Thyroid gland (tissue), 4 donors: ENCODE measurements at regions not wholly inside any gene's neighbourhood (a gene's known extent, or its start where the extent isn't known, plus 50 kb on each side); places are given as distances from the start of the nearest gene placed in this dataset.
A peak's percentile ranks its signal among the peaks of the same experiment; 100 is the strongest.

ENCODE experiments used
- DNase-seq, 2 donors: peaks; one replicate each; pipeline ENCODE4 v3.0.0-alpha.2; 2019
- H3K27ac ChIP-seq, 3 donors: fragments of 200-600 bp; sonication (generic); 1 replicate in 2 of 3; 2 replicates in 1 of 3; pipeline ENCODE4 v1.5.1; 2016 to 2019; ENCODE audit warnings: mild to moderate bottlenecking in 1 of 3, moderate library complexity in 1 of 3
- H3K27me3 ChIP-seq: fragments of 200-600 bp; sonication (generic); one replicate; pipeline ENCODE4 v1.5.1; 2019
- H3K36me3 ChIP-seq, 2 donors: fragments of 200-600 bp; sonication (generic); one replicate each; pipeline ENCODE4 v1.5.1; 2016 to 2019
- H3K4me1 ChIP-seq, 2 donors: fragments of 200-600 bp; sonication (generic); one replicate each; pipeline ENCODE4 v1.5.1; 2017 to 2019
- H3K4me3 ChIP-seq, 3 donors: fragments of 200-600 bp; sonication (generic); replicated peaks in 1 of 3; 1 replicate in 2 of 3; 2 replicates in 1 of 3; pipeline ENCODE4 v1.5.1; 2016; ENCODE audit warnings: mild to moderate bottlenecking in 1 of 3
- H3K9me3 ChIP-seq: fragments of 200-600 bp; sonication (generic); one replicate; pipeline ENCODE4 v1.5.1; 2017
- CTCF ChIP-seq, 6 experiments: fragments of 200-600 bp in 3 of 6; fragments of 450-650 bp in 3 of 6; sonication (generic) in 3 of 6; IDR thresholded peaks; one replicate each; pipeline ENCODE4 v1.5.1; 2016 to 2019; ENCODE audit warnings: antibody characterized with exemption in 6 of 6, mild to moderate bottlenecking in 2 of 6, inconsistent platforms in 1 of 6, moderate library complexity in 1 of 6
- POLR2A ChIP-seq, 2 donors: fragments of 450-650 bp; IDR thresholded peaks; one replicate each; pipeline ENCODE4 v1.6.1; 2017; ENCODE audit warnings: antibody characterized with exemption in 2 of 2, mild to moderate bottlenecking in 2 of 2, moderate library complexity in 1 of 2
- WGBS, 2 donors: methylation state at CpG; one replicate each; pipeline ENCODE4 v1.1.5; 2017; 5-methylcytosine and 5-hydroxymethylcytosine counted together
- intact Hi-C: fragments of 100-400 bp; cut with DNase I; formaldehyde crosslinking; loops from one replicate; pipeline ENCODE4 v1.15.1; 2023

GRCh38 chr7:3094701-3095445 is 51.2 kb upstream of the CARD11 start:
- Histone ChIP-seq H3K27ac (no peak overlapping the region), H3K27me3 (no peaks in the 10 kb centered on the region), H3K4me1 (no peaks in the 10 kb centered on the region), H3K36me3 (no peaks in the 10 kb centered on the region), H3K9me3 (no peaks in the 10 kb centered on the region), H3K4me3 (no peak overlapping the region)
- intact Hi-C loops = no loop called here
- peak in 1 of 2 donors; percentile 4 for DNase-seq
- TF ChIP-seq POLR2A (IDR thresholded peaks at IDR 0.05) (no peak), CTCF (IDR thresholded peaks at IDR 0.05) (no peak)
- 79 to 81% methylated on average over 23 of the region's 23 CpGs for WGBS, 2 donors

- no peak overlapping the region for H3K27ac ChIP-seq
- no peak for TF ChIP-seq CTCF (IDR thresholded peaks at IDR 0.05)
- TF ChIP-seq POLR2A (IDR thresholded peaks at IDR 0.05) = no peak
- no peaks in the 10 kb centered on the region for H3K9me3 ChIP-seq
- no peak for DNase-seq
- H3K4me3 ChIP-seq = no peak overlapping the region
- intact Hi-C loops = no loop called here
- no peaks in the 10 kb centered on the region for H3K36me3 ChIP-seq
- no peaks in the 10 kb centered on the region for H3K27me3 ChIP-seq
- H3K4me1 ChIP-seq = no peaks in the 10 kb centered on the region
- WGBS, 2 donors = 90 to 100% methylated on average over 1 of the region's 1 CpG
These were observed 54.1 kb upstream of the CARD11 start for GRCh38 chr7:3097734-3098133.

- no peak for DNase-seq
- no peaks in the 10 kb centered on the region for H3K27me3 ChIP-seq
- H3K9me3 ChIP-seq = no peaks in the 10 kb centered on the region
- H3K36me3 ChIP-seq = no peaks in the 10 kb centered on the region
- no peak overlapping the region for H3K4me3 ChIP-seq
- H3K4me1 ChIP-seq = no peaks in the 10 kb centered on the region
- no peak overlapping the region for H3K27ac ChIP-seq
- intact Hi-C loops = no loop called here
- TF ChIP-seq POLR2A (IDR thresholded peaks at IDR 0.05) = no peak
- no peak for TF ChIP-seq CTCF (IDR thresholded peaks at IDR 0.05)
- 48 to 55% methylated on average over 2 of the region's 2 CpGs for WGBS, 2 donors
These were observed 58.5 kb upstream of the CARD11 start for GRCh38 chr7:3102159-3102558.

GRCh38 chr7:3103614-3104398 is 60.1 kb upstream of the CARD11 start:
- WGBS, 2 donors = 92% methylated on average over 12 of the region's 12 CpGs
- TF ChIP-seq CTCF (IDR thresholded peaks at IDR 0.05) = no peak
- no peak for TF ChIP-seq POLR2A (IDR thresholded peaks at IDR 0.05)
- H3K27ac ChIP-seq = no peak overlapping the region

GRCh38 chr7:3105856-3106255 is 62.2 kb upstream of the CARD11 start:
- no peaks in the 10 kb centered on the region for H3K9me3 ChIP-seq
- H3K27me3 ChIP-seq = no peaks in the 10 kb centered on the region
- H3K4me1 ChIP-seq = no peaks in the 10 kb centered on the region
- no peaks in the 10 kb centered on the region for H3K36me3 ChIP-seq
- H3K27ac ChIP-seq = no peak overlapping the region
- no peak overlapping the region for H3K4me3 ChIP-seq
- TF ChIP-seq POLR2A (IDR thresholded peaks at IDR 0.05) (no peak), CTCF (IDR thresholded peaks at IDR 0.05) (no peak)
- intact Hi-C loops = no loop called here
- no peak for DNase-seq

More at GRCh38 chr7:3103614-3104398, 60.1 kb upstream of the CARD11 start:
- DNase-seq = no peak
- Histone ChIP-seq H3K9me3 (no peaks in the 10 kb centered on the region), H3K4me3 (no peak overlapping the region), H3K4me1 (no peaks in the 10 kb centered on the region), H3K27me3 (no peaks in the 10 kb centered on the region), H3K36me3 (no peaks in the 10 kb centered on the region)
- intact Hi-C loops = no loop called here
